ENCODE measurements at regions not wholly inside any gene's neighbourhood (a gene's known extent, or its start where the extent isn't known, plus 50 kb on each side); places are given as distances from the start of the nearest gene placed in this dataset.
"Not testable (repeated sequence)": the region's sequence is repeated elsewhere in the genome, so short reads cannot be mapped to it uniquely, and the experiment has no call there.

GRCh38 chr4:100023800-100024199, 73.7 kb upstream of the H2AZ1 start:
- DNase-seq, result no peak

GRCh38 chr4:100022792-100023222, 72.7 kb upstream of the H2AZ1 start:
- DNase-seq, result no peak

GRCh38 chr4:100019821-100020220, 69.7 kb upstream of the H2AZ1 start:
- no peak for DNase-seq

GRCh38 chr4:100017637-100018310, 67.7 kb upstream of the H2AZ1 start:
- DNase-seq, result no peak

- no peak for DNase-seq
Measured at GRCh38 chr4:100016191-100016590, 66.1 kb upstream of the H2AZ1 start.

- no peak for DNase-seq
Measured at GRCh38 chr4:100014616-100015015, 64.5 kb upstream of the H2AZ1 start.

GRCh38 chr4:100009490-100009889, 59.4 kb upstream of the H2AZ1 start:
- no peak for DNase-seq

GRCh38 chr4:100008048-100008447, 58.0 kb upstream of the H2AZ1 start:
- DNase-seq, result no peak

- DNase-seq, result not testable (repeated sequence)
Measured at GRCh38 chr4:100006161-100006560, 56.1 kb upstream of the H2AZ1 start.

Measured in AML-193 (cell line).